ENCODE measurements at regions not wholly inside any gene's neighbourhood (a gene's known extent, or its start where the extent isn't known, plus 50 kb on each side); places are given as distances from the start of the nearest gene placed in this dataset.

DNA sequence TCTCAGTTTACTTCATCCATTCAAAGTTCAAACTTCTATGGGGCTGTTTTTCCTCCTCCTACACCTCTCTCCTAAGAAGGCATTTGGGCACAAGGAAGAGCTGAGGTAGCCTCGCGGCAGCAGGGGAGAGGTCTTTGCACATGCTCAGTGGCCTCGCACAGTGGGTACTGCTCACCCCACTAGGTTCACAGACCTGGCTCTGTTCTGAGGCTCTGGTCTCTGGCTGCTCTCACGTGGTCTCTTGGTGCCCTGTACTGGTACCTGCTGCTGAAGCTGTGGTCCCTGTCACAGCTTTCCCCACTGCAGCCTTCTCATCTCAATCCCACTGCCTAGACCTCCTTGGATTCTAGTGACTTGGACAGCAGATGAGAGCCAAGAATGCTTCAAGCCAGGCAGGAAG lies 134.7 kb upstream of the CRY1 start:
- TF ChIP-seq, protein P1, sequence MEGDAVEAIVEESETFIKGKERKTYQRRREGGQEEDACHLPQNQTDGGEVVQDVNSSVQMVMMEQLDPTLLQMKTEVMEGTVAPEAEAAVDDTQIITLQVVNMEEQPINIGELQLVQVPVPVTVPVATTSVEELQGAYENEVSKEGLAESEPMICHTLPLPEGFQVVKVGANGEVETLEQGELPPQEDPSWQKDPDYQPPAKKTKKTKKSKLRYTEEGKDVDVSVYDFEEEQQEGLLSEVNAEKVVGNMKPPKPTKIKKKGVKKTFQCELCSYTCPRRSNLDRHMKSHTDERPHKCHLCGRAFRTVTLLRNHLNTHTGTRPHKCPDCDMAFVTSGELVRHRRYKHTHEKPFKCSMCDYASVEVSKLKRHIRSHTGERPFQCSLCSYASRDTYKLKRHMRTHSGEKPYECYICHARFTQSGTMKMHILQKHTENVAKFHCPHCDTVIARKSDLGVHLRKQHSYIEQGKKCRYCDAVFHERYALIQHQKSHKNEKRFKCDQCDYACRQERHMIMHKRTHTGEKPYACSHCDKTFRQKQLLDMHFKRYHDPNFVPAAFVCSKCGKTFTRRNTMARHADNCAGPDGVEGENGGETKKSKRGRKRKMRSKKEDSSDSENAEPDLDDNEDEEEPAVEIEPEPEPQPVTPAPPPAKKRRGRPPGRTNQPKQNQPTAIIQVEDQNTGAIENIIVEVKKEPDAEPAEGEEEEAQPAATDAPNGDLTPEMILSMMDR (CRISPR knock-in tag; IDR thresholded peaks at IDR 0.05) = no peak
- no peak for TF ChIP-seq RAD51 (IDR thresholded peaks at IDR 0.05; ENCODE audit: borderline replicate concordance)
- no peak for TF ChIP-seq ZNF747 (CRISPR knock-in tag; IDR thresholded peaks at IDR 0.05; ENCODE audit: borderline replicate concordance)
- TF ChIP-seq, protein P2, sequence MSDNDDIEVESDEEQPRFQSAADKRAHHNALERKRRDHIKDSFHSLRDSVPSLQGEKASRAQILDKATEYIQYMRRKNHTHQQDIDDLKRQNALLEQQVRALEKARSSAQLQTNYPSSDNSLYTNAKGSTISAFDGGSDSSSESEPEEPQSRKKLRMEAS (IDR thresholded peaks at IDR 0.05) = no peak
- no peak for TF ChIP-seq POLR2AphosphoS2 (IDR thresholded peaks at IDR 0.05; ENCODE audit: low read depth, low read length)
- TF ChIP-seq, protein P3, sequence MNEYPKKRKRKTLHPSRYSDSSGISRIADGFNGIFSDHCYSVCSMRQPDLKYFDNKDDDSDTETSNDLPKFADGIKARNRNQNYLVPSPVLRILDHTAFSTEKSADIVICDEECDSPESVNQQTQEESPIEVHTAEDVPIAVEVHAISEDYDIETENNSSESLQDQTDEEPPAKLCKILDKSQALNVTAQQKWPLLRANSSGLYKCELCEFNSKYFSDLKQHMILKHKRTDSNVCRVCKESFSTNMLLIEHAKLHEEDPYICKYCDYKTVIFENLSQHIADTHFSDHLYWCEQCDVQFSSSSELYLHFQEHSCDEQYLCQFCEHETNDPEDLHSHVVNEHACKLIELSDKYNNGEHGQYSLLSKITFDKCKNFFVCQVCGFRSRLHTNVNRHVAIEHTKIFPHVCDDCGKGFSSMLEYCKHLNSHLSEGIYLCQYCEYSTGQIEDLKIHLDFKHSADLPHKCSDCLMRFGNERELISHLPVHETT (CRISPR knock-in tag; conservative IDR thresholded peaks at IDR 0.05) = no peak
- TF ChIP-seq, protein P4, sequence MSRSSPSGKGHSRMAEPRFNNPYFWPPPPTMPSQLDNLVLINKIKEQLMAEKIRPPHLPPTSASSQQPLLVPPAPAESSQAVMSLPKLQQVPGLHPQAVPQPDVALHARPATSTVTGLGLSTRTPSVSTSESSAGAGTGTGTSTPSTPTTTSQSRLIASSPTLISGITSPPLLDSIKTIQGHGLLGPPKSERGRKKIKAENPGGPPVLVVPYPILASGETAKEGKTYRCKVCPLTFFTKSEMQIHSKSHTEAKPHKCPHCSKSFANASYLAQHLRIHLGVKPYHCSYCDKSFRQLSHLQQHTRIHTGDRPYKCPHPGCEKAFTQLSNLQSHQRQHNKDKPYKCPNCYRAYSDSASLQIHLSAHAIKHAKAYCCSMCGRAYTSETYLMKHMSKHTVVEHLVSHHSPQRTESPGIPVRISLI (CRISPR knock-in tag; IDR thresholded peaks at IDR 0.05; ENCODE audit: borderline replicate concordance) = no peak
